ENCODE measurements at regions not wholly inside any gene's neighbourhood (a gene's known extent, or its start where the extent isn't known, plus 50 kb on each side); places are given as distances from the start of the nearest gene placed in this dataset.
A peak's percentile ranks its signal among the peaks of the same experiment; 100 is the strongest.
"Not testable (repeated sequence)": the region's sequence is repeated elsewhere in the genome, so short reads cannot be mapped to it uniquely, and the experiment has no call there.

DNA sequence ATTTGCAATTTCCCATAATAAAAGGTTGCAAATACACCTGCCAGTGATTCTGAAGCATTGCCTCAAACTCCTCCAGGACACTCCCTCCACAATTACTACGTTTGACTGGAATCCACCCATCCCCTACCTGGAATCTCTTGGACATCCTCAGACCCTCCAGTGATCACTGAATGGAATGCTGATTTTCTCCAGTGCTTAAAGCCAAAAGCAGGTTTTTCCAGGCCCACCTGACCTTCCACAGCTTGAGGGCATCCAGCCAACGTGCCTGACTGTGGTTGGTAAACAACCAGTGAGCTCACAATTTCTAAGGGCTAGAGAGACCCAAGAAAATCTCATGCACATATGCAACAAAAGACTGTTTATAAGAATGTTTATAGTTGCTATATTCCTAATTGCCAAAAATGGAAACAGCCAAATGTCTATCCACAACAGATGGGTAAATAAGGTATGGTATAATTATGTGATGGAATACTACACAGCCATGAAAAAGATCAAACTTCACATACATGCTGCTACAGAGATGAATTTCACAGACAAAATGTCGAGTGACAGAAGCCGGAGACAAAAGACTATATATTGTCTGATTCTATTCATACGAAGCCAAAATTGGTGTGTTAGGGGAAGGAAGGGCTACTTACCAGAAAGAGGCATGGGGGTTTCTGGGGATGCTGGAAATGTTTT lies 147.1 kb upstream of the RREB1 start:
- no peak for DNase-seq

DNA sequence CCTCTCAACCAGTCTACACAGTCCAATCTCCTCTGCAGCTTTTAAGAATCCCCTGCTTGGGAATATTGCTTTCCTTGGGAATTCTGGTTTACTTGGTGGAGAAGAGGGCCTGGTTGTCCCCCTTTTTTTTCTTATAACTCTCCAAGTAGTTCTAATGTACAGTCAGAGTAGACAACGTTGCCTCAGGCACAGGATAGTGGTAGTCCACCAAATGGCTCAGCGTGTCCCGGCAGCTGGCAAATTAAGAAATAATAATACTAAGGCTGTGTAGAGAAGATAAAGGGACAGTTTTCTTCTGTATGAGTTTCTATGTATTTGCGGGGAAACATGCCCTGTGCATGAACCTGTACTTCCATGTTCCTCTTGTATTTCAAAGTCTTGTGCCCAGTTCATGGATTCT lies 145.7 kb upstream of the RREB1 start:
- no peak for DNase-seq

DNA sequence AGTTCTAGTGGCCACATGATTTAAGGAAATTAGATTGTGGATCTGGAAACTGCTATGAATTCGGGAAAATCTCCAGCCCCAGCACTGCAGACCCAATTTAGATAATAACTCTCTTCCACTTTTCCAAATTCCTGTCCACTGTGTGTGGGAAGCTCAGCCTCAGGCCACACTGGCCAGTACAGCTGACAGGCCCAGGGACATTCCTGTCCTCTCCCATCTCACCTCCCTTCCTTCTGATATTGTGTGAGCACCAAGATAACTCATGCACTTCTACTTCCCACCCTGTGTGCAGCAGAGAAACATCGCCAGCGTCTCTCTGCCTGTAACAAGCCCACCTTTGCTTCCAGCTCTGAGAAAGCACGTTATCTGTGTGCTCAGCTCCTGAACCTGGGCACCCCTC lies 145.1 kb upstream of the RREB1 start:
- DNase-seq: no peak

DNA sequence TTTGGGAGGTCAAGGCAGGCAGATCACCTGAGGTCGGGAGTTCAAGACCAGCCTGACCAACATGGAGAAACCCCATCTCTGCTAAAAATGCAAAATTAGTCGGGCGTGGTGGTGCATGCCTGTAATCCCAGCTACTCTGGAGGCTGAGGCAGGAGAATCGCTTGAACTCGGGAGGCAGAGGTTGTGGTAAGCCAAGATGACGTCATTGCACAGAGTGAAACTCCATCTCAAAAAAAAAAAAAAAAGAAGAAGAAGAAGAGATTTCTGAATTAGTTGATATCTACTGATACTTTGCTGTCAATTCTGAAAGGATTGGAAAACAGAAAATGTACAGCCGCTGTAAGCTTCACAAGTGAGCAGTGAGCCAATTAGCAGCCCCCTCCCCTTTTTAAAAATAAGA lies 144.4 kb upstream of the RREB1 start:
- DNase-seq: not testable (repeated sequence)

DNA sequence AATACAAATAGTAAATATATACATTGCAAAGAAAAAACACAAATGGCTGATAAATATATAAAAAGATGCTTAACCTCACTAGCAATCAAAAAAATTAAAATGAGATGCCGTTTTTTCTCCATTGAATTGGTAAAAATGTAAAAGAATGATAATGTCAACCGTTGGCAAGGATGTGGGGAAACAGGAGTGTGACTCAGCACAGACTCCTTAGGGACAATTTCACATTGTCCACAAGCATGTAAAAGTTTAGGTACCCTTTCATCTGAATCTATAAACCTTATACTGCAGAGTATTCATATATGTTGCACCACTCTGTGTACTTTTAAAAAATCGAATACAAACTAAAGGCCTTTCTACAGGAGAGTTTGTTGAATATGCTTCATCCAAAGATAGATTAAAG lies 143.1 kb upstream of the RREB1 start:
- DNase-seq: no peak

DNA sequence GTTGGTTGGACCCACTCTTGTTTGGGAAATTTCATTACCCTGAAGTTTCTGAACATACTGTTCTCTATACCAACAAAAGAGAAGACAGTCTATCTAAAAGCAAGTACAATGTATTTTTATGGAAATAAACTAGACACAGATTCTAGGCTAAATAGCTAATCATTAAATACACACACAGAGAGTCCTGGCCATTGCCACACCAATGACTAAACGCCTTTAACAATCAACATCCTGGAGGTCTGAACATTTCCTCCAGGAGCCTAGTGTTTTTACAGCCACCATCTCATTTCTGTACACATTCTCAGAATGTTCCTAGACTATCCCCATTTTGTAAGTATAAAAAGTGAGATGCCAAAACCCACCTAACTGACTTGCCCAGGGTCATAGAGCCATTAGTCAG lies 141.6 kb upstream of the RREB1 start:
- no peak for DNase-seq

DNA sequence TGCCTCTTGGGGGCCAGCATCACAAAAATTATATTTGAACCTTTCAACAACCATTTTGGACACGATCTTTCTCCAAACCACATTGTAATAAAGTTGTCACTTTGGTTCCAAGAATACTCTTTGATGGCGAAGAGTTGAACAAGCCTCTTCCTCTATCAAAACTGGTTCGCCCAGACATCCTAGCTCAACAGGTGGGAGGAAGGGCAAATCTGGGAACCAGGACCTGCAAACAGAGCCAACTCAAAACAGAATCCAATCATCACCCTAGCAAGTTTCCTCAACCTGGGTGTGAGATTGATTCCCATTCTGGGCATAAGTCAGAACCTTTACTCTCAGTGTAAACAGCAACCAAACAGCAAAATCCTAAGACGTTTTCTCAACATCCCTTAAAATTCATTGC lies 141.2 kb upstream of the RREB1 start:
- no peak for DNase-seq

DNA sequence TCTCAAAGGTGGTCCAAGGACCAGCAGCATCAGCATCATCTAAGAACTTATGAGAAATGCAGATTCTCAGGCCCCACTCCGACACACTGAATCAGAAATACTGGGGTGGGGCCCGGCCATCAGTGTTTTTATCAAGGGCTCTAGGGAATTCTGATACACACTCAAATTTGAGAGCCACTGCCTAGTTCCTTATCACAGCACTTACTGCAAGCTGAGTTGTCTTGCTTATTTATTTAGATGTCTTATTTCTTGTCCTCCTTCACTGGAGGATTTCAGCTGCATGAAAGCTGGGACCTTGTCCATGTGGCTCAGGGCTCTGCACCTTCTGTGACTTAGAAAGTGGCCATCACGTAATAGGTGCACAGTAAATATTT lies 139.4 kb upstream of the RREB1 start:
- no peak for DNase-seq

DNA sequence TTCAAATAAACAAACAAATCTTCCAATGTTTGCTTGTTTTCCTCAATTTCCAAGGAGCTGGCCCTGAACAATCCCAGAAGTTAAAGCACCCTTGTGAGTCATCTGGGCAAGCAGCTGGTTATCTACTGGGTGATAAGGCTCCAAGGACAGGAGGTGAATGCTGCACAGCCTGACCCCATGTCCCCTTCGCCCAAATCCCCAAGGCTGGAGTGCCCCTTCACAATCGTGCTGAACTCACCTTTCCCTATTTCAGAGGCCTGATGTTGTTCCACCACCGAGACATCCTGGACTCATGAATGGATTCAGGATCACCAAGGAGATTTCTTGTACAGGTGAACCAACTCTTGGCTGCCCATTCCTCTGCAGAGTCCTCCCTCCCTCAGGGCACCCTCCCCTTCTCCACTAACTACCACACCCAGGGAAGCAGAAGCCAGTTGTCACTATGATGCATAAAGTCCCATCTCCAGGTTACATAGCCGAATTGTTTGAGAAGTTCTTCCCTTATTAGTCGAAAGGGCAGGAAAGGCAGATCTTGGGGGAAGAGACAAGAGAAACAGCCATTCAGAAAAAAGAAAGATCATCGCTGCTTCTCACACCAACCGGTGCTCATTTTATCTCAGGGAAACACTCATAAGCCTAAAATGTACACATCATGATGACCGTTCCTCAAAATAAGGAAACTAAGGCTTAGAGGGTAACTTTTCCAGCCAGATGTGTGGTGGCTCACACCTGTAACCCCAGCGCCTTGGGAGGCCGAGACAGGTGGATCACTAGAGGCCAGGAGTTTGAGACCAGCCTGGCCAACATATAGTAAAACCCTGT lies 138.8 kb upstream of the RREB1 start:
- DNase-seq: no peak

DNA sequence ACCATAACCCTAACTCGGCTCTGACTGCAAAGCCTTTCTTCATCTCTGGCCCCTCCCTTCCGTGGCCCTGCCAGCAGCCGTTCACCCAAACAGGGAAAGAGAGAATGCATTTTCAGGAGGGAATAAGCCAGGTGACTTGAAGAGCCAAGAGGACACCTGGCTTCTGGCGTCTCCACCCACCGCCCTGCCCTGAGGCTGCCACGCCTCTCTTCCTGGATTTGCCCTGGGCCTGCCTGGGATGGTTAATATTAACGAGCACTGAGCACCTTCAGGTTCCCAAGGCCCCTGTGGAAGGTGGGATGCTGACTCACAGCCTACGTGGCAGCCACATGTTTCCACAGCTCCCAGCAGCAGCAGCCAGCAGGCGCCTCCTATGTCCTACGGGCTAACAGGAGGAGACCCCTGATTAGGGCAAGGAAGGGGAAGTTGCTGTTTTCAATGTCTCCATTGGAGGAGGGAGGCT lies 138.0 kb upstream of the RREB1 start:
- DNase-seq: peak; percentile 54

DNA sequence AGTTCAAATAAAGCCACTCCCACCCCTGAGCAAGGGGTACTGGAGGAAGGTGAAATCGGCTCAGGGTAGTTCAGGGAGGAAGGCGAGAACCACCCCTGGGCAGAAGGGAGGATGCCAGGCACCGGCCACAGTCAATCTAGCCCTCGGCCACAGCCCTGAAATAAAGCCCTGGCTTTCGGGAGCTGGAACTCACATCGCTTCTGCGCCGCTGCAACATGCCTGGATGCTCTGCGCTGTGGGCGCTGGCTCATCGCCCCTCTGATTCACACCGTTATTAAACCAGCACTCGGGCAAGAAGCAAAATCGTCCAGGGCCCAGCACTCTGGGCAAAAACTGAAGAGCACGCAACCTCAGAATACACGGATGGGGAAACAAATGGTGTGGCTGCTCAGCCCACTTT lies 136.9 kb upstream of the RREB1 start:
- no peak for DNase-seq

DNA sequence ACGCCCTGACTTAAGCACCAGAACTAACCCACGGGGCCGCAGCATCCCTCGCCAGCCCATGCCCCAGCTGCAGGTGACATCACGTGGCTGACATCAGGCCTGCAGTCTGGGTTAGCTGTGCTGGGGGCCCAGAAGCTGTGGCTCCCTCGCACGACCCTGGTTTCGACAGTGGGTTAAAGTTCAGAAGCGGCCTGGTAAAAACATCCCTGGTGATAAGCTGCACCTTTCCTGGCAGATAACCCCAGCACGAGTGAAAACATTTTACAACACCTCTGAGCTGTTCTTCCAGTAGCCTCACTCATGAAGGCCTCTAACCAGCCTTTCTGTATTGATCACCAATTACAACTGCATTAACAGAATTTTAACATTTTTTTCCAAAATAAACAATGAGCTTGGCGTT lies 136.4 kb upstream of the RREB1 start:
- DNase-seq: no peak

DNA sequence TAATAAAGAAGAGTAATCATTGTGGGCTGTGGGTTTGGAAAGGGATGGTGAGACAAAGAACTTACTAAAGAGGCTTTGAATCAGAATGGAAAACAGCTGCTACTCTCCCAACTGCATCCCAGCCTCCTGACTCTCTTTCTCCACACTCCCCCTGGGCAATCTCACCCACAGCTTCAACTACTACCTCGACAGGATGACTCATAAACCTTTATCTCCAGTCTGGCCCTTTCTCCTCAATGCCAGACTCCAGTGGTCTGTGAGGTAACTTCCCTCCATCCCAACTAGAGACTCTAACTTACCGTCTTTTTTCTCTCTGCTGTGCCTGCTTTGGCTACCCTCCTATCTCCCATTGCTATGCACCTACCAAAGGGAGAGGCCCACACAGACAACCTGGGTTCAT lies 135.3 kb upstream of the RREB1 start:
- no peak for DNase-seq

DNA sequence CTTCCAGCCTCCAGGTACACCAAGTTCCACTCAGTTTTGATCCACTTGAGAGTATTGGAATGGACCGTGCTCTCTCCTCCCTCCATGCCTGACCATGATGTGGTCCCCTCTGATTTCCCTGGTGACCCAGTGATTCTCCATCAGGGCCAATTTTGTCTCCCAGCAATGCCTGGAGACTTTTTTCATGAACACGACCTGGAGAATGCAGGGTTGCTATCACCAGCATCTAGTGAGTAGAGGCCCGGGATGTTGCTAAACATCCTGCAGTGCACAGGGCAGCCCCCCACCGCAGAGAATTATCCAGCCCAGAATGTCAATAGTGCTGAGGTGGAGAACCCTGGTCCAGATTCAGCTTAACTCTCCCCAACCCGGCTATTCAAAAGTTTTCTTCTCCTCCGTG lies 134.0 kb upstream of the RREB1 start:
- no peak for DNase-seq

DNA sequence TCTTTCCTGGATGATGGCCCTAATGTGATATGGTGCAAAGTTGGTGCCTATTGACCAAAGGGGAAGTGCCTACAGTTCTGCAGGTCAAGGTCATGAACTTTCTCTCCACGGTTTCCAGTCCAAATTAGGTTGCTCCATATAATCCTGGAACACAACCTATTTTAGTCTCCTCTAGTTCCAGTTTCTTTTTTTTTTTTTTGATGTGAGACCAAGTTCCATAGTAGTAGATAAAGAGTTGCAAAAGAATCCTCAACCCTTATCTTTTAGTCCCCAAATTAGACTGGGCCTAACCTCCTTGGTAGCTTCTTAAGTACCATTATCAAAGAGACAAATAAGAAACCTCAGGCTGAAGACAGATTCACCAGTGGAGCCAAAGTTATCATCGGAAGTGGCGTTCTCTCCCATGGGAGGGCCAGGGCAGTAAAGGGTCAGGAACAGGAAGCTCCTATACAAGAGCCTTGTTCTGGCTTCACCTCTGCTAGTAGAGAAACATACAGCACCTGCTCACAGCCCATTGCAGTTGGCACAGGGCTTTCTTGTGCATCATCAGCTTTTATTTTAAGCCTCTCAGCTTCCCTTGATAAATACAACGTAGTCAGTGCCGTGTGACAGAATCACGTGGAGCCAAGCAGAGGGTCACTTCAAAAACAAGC lies 132.2 kb upstream of the RREB1 start:
- DNase-seq: no peak

DNA sequence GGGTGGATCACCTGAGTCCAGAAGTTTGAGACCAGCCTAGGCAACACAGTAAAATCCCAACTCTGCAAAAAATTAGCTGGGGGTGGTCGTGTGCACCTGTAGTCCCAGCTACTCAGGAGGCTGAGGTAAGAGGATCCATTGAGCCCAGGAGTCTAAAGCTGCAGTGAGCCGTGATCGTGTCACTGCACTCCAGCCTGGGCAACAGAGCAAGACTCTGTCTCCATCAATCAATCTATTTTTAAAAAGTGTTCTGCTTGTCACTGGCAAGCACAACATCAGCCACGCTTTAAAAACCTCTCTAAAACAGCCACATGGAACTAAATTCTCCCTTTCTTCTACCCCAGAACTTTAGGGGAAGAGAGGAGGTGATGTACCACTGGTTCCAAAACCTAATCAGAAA lies 131.6 kb upstream of the RREB1 start:
- no peak for DNase-seq

DNA sequence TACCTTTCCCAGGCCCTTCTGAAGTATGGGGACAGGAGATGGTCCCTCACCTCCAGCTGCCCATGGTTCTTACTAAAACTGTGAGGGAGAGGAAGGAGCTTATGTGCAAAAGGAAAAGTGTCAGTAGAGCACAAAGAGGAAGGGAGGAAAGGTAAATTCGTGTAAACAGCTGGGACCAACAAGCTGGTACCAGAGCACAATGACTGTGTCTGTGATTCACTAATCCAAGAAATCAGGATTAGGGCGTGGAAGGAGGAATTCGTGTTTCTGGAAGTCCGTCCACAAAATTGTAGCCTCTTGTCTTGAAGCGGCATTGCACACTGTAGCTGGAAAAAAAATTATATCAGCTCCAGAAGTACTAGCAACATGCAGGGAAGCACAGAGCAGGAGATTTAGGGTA lies 129.0 kb upstream of the RREB1 start:
- DNase-seq: no peak

DNA sequence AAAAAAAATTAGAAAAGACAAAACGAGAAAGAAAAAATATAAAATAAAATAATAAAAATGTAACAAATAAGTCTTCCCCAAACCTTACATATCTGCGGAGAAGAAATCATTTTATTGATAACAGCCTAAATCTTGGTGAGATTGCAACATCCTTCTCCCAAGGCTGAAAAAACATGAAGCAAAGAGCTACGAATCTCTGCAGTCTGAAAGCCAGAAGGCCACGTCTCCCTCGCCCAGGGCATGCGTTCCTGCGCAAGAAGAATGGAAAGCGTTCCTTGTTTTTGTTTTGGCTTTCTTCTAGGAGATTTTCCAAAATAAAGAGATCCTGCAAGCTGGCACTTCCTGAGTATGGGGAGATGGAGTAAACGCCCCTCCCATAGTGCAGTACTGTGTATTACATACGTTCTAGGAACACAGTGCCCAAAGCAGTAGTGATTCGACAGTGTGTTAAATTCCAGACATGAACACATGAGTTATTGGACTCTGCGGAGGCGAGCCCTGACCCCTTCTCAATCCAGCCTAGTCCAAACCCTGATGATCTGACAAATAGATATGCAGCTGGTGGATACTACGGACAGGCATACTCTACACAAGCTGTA lies 126.7 kb upstream of the RREB1 start:
- DNase-seq: no peak

DNA sequence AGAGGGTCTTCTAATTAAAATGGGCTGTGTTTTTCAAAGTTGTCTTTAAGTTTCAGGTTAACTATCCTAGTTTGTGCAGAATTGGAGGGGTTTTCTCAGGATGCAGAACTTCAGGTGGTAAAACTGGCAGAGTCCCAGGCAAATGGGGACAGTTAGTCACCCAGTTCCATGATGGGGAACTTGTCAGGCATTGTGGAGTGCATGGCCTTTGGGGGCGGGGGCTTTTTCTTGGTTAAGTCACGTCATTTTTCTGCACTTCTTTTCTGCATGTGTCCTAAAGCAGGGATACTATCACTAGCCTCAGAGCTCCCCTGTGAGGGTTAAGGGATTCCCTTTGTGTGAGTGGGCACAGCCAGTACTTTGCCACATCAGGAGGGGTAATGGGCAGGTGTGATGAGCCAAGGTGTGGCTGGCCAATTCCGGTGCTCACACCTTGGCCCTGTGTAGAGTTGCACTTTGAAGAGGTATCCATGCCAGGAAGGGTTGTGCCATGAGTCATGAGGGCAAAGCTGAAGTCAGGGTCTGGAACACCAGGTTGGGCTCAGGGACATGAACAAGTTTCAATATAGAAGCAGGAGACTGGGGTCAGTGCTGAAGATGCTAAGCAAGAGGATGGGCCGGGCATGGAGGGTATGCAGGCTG lies 126.0 kb upstream of the RREB1 start:
- no peak for DNase-seq

DNA sequence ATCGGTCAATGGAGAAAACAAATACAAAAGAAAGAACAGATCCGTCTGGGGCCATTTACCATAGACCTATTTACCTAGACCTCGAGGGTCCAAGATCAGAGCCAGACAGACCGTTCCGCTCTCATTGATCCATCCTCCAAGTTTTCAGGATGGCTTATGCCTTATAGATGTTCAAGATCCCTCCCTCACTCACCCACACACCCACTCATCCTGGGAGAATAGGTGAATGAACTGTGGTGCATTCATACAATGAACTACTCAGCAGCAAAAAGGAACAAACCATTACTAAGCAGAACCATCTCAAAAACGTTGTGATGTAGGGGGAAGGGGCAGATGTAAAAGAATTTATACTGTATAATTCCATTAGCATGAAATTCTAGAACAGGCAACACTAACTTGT lies 125.1 kb upstream of the RREB1 start:
- no peak for DNase-seq

DNA sequence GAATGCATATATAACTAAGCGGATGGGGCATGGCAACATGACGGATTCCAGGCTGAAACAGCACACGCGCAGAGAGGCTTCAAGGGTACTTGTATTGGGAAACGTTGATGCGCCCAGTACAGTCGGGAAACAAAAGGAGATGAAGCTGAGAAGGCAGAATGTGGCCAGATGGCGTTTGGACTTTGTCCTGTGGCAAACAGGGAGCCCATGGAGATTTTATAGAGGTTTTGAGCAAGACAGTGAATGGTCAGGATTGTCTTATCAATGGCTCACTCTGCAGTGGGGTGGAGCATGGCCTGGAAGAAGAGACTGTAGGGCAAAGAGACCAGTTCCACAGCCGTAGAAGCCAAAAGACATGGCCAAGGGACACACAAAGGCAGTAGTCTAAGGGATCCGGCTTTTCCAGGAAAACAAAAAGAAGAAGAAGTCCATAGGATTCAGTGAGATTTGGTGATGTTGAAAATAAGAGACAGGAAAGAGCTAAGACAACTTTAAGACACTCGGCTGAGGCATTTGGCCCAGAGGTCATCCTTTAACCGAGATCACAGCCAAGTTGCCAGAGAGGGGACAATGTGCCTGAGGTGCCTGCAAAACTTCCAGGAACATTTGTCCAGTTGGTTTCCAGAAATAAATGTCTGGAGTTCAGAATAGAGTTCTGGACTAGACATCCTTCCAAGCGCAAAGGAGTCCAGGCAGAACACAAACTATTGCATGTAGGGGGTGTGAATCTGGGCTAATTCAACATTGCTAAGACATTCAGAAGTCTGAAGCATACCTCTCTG lies 123.0 kb upstream of the RREB1 start:
- no peak for DNase-seq

DNA sequence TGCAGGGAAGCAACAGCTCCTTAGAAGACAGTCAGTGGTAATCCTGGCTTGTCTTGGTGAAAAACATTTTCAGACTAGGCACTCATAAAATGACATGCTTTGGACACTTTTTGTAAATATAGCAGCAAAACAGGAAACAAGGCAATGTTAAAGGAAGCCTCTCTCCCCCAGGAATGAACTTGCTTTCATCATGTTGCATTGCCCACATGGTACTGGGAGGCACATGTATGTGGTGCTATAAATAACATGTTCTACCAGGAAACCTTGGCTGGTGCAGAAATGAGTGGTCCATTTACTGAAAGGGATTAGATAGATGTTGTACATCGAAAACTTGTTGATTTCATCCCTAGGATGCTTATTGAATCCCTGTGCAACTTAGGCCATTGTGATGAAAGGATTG lies 121.4 kb upstream of the RREB1 start:
- no peak for DNase-seq

DNA sequence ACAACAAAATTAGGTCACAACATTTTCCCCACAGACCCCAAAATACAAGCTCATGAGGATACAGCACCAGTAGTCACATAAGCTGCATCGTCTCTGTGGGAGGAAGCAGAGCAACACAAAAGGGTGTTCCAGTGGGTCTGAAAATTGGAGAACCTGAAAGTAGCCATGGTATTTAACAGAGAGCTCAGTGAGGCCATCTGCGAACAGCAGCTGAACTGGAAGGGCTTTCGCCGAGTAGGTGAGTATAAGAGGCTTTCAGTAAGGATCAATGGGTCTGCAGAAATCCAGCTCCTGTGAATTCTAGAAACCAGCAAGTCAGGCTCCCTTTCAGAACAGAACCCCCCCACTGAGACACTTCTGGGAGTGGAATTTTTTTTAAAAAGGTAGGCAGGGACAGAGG lies 120.0 kb upstream of the RREB1 start:
- DNase-seq: no peak

All from NCI-H187 treated with DMSO at 0.1 percent for 48 hours (cell line).